ENCODE measurements at regions not wholly inside any gene's neighbourhood (a gene's known extent, or its start where the extent isn't known, plus 50 kb on each side); places are given as distances from the start of the nearest gene placed in this dataset.

- Mint-ChIP-seq H3K27me3 (peaks cover 26% of the 10 kb centered on the region), H3K27ac (no peak overlapping the region)
- DNase-seq, result no peak
Measured at GRCh38 chr4:3708103-3708510, 58.1 kb upstream of the ADRA2C start.

GRCh38 chr4:3707423-3708102 lies 58.6 kb upstream of the ADRA2C start:
- H3K4me3 Mint-ChIP-seq, result no peak overlapping the region

More at GRCh38 chr4:3708103-3708510, 58.1 kb upstream of the ADRA2C start:
- no peak overlapping the region for H3K4me3 Mint-ChIP-seq
- no peaks in the 10 kb centered on the region for H3K9me3 Mint-ChIP-seq
- H3K36me3 Mint-ChIP-seq (ENCODE audit: low read depth), result no peaks in the 10 kb centered on the region
- H3K4me1 Mint-ChIP-seq (ENCODE audit: low read depth), result no peaks in the 10 kb centered on the region

GRCh38 chr4:3706565-3707422 lies 59.4 kb upstream of the ADRA2C start:
- H3K4me1 Mint-ChIP-seq (ENCODE audit: low read depth), result no peaks in the 10 kb centered on the region
- DNase-seq, result no peak
- H3K27me3 Mint-ChIP-seq, result peaks cover 26% of the 10 kb centered on the region
- no peaks in the 10 kb centered on the region for H3K36me3 Mint-ChIP-seq (ENCODE audit: low read depth)
- no peak overlapping the region for H3K27ac Mint-ChIP-seq
- H3K4me3 Mint-ChIP-seq, result no peak overlapping the region
- H3K9me3 Mint-ChIP-seq, result no peaks in the 10 kb centered on the region

More at GRCh38 chr4:3707423-3708102, 58.6 kb upstream of the ADRA2C start:
- no peaks in the 10 kb centered on the region for H3K4me1 Mint-ChIP-seq (ENCODE audit: low read depth)
- H3K27ac Mint-ChIP-seq, result no peak overlapping the region
- no peaks in the 10 kb centered on the region for H3K9me3 Mint-ChIP-seq
- H3K36me3 Mint-ChIP-seq (ENCODE audit: low read depth), result no peaks in the 10 kb centered on the region
- DNase-seq, result no peak
- peaks cover 26% of the 10 kb centered on the region for H3K27me3 Mint-ChIP-seq

GRCh38 chr4:3706111-3706511 lies 60.1 kb upstream of the ADRA2C start:
- DNase-seq, result no peak
- Mint-ChIP-seq H3K4me3 (no peak overlapping the region), H3K27ac (no peak overlapping the region), H3K4me1 (ENCODE audit: low read depth) (no peaks in the 10 kb centered on the region), H3K9me3 (no peaks in the 10 kb centered on the region), H3K36me3 (ENCODE audit: low read depth) (no peaks in the 10 kb centered on the region), H3K27me3 (peaks cover 26% of the 10 kb centered on the region)

GRCh38 chr4:3705236-3705987 lies 60.8 kb upstream of the ADRA2C start:
- Mint-ChIP-seq H3K36me3 (ENCODE audit: low read depth) (no peaks in the 10 kb centered on the region), H3K27ac (no peak overlapping the region), H3K4me1 (ENCODE audit: low read depth) (no peaks in the 10 kb centered on the region), H3K9me3 (no peaks in the 10 kb centered on the region), H3K4me3 (no peak overlapping the region), H3K27me3 (peaks cover 32% of the 10 kb centered on the region)
- no peak for DNase-seq

GRCh38 chr4:3704669-3705068 lies 61.5 kb upstream of the ADRA2C start:
- Mint-ChIP-seq H3K27me3 (peaks cover 34% of the 10 kb centered on the region), H3K9me3 (no peaks in the 10 kb centered on the region), H3K27ac (no peak overlapping the region), H3K4me1 (ENCODE audit: low read depth) (no peaks in the 10 kb centered on the region), H3K4me3 (no peak overlapping the region), H3K36me3 (ENCODE audit: low read depth) (no peaks in the 10 kb centered on the region)
- DNase-seq, result no peak

GRCh38 chr4:3703677-3704521 lies 62.3 kb upstream of the ADRA2C start:
- Mint-ChIP-seq H3K4me3 (no peak overlapping the region), H3K27me3 (peaks cover 34% of the 10 kb centered on the region), H3K36me3 (ENCODE audit: low read depth) (no peaks in the 10 kb centered on the region), H3K27ac (no peak overlapping the region), H3K4me1 (ENCODE audit: low read depth) (no peaks in the 10 kb centered on the region), H3K9me3 (no peaks in the 10 kb centered on the region)
- no peak for DNase-seq

GRCh38 chr4:3703343-3703676 lies 62.9 kb upstream of the ADRA2C start:
- peaks cover 39% of the 10 kb centered on the region for H3K27me3 Mint-ChIP-seq
- H3K9me3 Mint-ChIP-seq, result no peaks in the 10 kb centered on the region
- H3K4me3 Mint-ChIP-seq, result no peak overlapping the region
- no peaks in the 10 kb centered on the region for H3K36me3 Mint-ChIP-seq (ENCODE audit: low read depth)
- H3K27ac Mint-ChIP-seq, result no peak overlapping the region
- no peak for DNase-seq
- no peaks in the 10 kb centered on the region for H3K4me1 Mint-ChIP-seq (ENCODE audit: low read depth)

GRCh38 chr4:3702561-3703221 lies 63.5 kb upstream of the ADRA2C start:
- Mint-ChIP-seq H3K36me3 (ENCODE audit: low read depth) (no peaks in the 10 kb centered on the region), H3K9me3 (no peaks in the 10 kb centered on the region), H3K27me3 (peaks cover 38% of the 10 kb centered on the region), H3K27ac (no peak overlapping the region), H3K4me3 (no peak overlapping the region), H3K4me1 (ENCODE audit: low read depth) (no peaks in the 10 kb centered on the region)
- DNase-seq, result no peak

GRCh38 chr4:3701736-3702560 lies 64.2 kb upstream of the ADRA2C start:
- H3K4me3 Mint-ChIP-seq, result no peak overlapping the region
- H3K27me3 Mint-ChIP-seq, result peaks cover 41% of the 10 kb centered on the region
- no peak overlapping the region for H3K27ac Mint-ChIP-seq

GRCh38 chr4:3701271-3701734 lies 64.9 kb upstream of the ADRA2C start:
- Mint-ChIP-seq H3K36me3 (ENCODE audit: low read depth) (no peaks in the 10 kb centered on the region), H3K4me3 (no peak overlapping the region), H3K27me3 (peaks cover 45% of the 10 kb centered on the region), H3K9me3 (peaks cover 11% of the 10 kb centered on the region), H3K4me1 (ENCODE audit: low read depth) (no peaks in the 10 kb centered on the region), H3K27ac (no peak overlapping the region)
- DNase-seq, result no peak

More at GRCh38 chr4:3701736-3702560, 64.2 kb upstream of the ADRA2C start:
- no peak for DNase-seq
- Mint-ChIP-seq H3K36me3 (ENCODE audit: low read depth) (no peaks in the 10 kb centered on the region), H3K4me1 (ENCODE audit: low read depth) (no peaks in the 10 kb centered on the region), H3K9me3 (peaks cover 7% of the 10 kb centered on the region)

- Mint-ChIP-seq H3K4me3 (no peak overlapping the region), H3K27ac (no peak overlapping the region), H3K27me3 (peaks cover 46% of the 10 kb centered on the region), H3K9me3 (peaks cover 13% of the 10 kb centered on the region), H3K36me3 (ENCODE audit: low read depth) (no peaks in the 10 kb centered on the region), H3K4me1 (ENCODE audit: low read depth) (no peaks in the 10 kb centered on the region)
- DNase-seq, result no peak
Measured at GRCh38 chr4:3700736-3701135, 65.4 kb upstream of the ADRA2C start.

- peaks cover 45% of the 10 kb centered on the region for H3K27me3 Mint-ChIP-seq
- H3K36me3 Mint-ChIP-seq (ENCODE audit: low read depth), result no peaks in the 10 kb centered on the region
- no peak overlapping the region for H3K27ac Mint-ChIP-seq
Measured at GRCh38 chr4:3700223-3700622, 66.0 kb upstream of the ADRA2C start.

More at GRCh38 chr4:3700223-3700622, 66.0 kb upstream of the ADRA2C start:
- DNase-seq, result no peak
- peaks cover 13% of the 10 kb centered on the region for H3K9me3 Mint-ChIP-seq
- H3K4me3 Mint-ChIP-seq, result no peak overlapping the region
- no peaks in the 10 kb centered on the region for H3K4me1 Mint-ChIP-seq (ENCODE audit: low read depth)

All from activated T-cell treated with anti-CD3 and anti-CD28 coated beads, Interleukin-2, amount 50 U/mL, for 24 hours (primary cell).